ENCODE measurements at regions not wholly inside any gene's neighbourhood (a gene's known extent, or its start where the extent isn't known, plus 50 kb on each side); places are given as distances from the start of the nearest gene placed in this dataset.
"Not testable (repeated sequence)": the region's sequence is repeated elsewhere in the genome, so short reads cannot be mapped to it uniquely, and the experiment has no call there.

- no peaks in the 10 kb centered on the region for H4K20me1 ChIP-seq (ENCODE audit: insufficient read depth, low read length, poor library complexity, severe bottlenecking)
- H3K9me2 ChIP-seq (replicated peaks; ENCODE audit: low read depth, low read length), result no peaks in the 10 kb centered on the region
- H3F3A ChIP-seq (ENCODE audit: low read depth), result peaks cover 2% of the 10 kb centered on the region; the same call in 1 of the 2 replicates
- no peak overlapping the region for H2AFZ ChIP-seq (ENCODE audit: low read length)
- no peaks in the 10 kb centered on the region for H3K9me3 ChIP-seq (ENCODE audit: insufficient read depth, low read depth, low read length)
- no peaks in the 10 kb centered on the region for H3K79me2 ChIP-seq (ENCODE audit: insufficient read depth, low read length)
- TF ChIP-seq CTCF (conservative IDR thresholded peaks at IDR 0.05; ENCODE audit: low read length), result peak; percentile 96
- no peak for TF ChIP-seq EZH2phosphoT487 (IDR thresholded peaks at IDR 0.05; ENCODE audit: borderline replicate concordance)
- H3K27me3 ChIP-seq (ENCODE audit: insufficient read depth, low read length, poor library complexity, severe bottlenecking), result no peaks in the 10 kb centered on the region
- H3K4me2 ChIP-seq (ENCODE audit: low read depth, low read length, poor library complexity, severe bottlenecking), result peak overlapping the region; percentile 26
- H3K4me3 ChIP-seq (ENCODE audit: low read length, poor library complexity, severe bottlenecking), result no peak overlapping the region
- H3K36me3 ChIP-seq (ENCODE audit: insufficient read depth, low read length), result no peaks in the 10 kb centered on the region
- H3K9ac ChIP-seq (ENCODE audit: low read depth, low read length, poor library complexity, severe bottlenecking), result peak overlapping the region; percentile 66
- H3K4me1 ChIP-seq (ENCODE audit: insufficient read depth, low read length, poor library complexity, severe bottlenecking), result peaks cover 77% of the 10 kb centered on the region
Measured at GRCh38 chr7:142482891-142483658, 225.2 kb upstream of the PRSS58 start.

- peaks cover 76% of the 10 kb centered on the region for H3K4me1 ChIP-seq (ENCODE audit: insufficient read depth, low read length, poor library complexity, severe bottlenecking)
- peak overlapping the region; percentile 66 for H3K9ac ChIP-seq (ENCODE audit: low read depth, low read length, poor library complexity, severe bottlenecking)
Measured at GRCh38 chr7:142481548-142481947, 223.7 kb upstream of the PRSS58 start.

GRCh38 chr7:142478479-142479220 lies 220.8 kb upstream of the PRSS58 start:
- Histone ChIP-seq H4K20me1 (ENCODE audit: insufficient read depth, low read length, poor library complexity, severe bottlenecking) (no peaks in the 10 kb centered on the region), H3K79me2 (ENCODE audit: insufficient read depth, low read length) (no peaks in the 10 kb centered on the region), H3K4me2 (ENCODE audit: low read depth, low read length, poor library complexity, severe bottlenecking) (peak overlapping the region; percentile 83), H3F3A (ENCODE audit: low read depth) (peaks cover 17% of the 10 kb centered on the region), H3K27me3 (ENCODE audit: insufficient read depth, low read length, poor library complexity, severe bottlenecking) (no peaks in the 10 kb centered on the region), H3K9ac (ENCODE audit: low read depth, low read length, poor library complexity, severe bottlenecking) (peak overlapping the region; percentile 84), H2AFZ (ENCODE audit: low read length) (no peak overlapping the region), H3K4me3 (ENCODE audit: low read length, poor library complexity, severe bottlenecking) (peak overlapping the region; percentile 57), H3K36me3 (ENCODE audit: insufficient read depth, low read length) (no peaks in the 10 kb centered on the region), H3K4me1 (ENCODE audit: insufficient read depth, low read length, poor library complexity, severe bottlenecking) (peaks cover 80% of the 10 kb centered on the region), H3K9me2 (replicated peaks; ENCODE audit: low read depth, low read length) (no peaks in the 10 kb centered on the region), H3K9me3 (ENCODE audit: insufficient read depth, low read depth, low read length) (no peaks in the 10 kb centered on the region)
- TF ChIP-seq CTCF (conservative IDR thresholded peaks at IDR 0.05; ENCODE audit: low read length) (peak; percentile 92), EZH2phosphoT487 (IDR thresholded peaks at IDR 0.05; ENCODE audit: borderline replicate concordance) (no peak)

More at GRCh38 chr7:142481548-142481947, 223.7 kb upstream of the PRSS58 start:
- Histone ChIP-seq H3K9me3 (ENCODE audit: insufficient read depth, low read depth, low read length) (no peaks in the 10 kb centered on the region), H3K4me2 (ENCODE audit: low read depth, low read length, poor library complexity, severe bottlenecking) (peak overlapping the region; percentile 33), H2AFZ (ENCODE audit: low read length) (no peak overlapping the region), H4K20me1 (ENCODE audit: insufficient read depth, low read length, poor library complexity, severe bottlenecking) (no peaks in the 10 kb centered on the region), H3K79me2 (ENCODE audit: insufficient read depth, low read length) (no peaks in the 10 kb centered on the region), H3K9me2 (replicated peaks; ENCODE audit: low read depth, low read length) (no peaks in the 10 kb centered on the region), H3K27me3 (ENCODE audit: insufficient read depth, low read length, poor library complexity, severe bottlenecking) (no peaks in the 10 kb centered on the region), H3K36me3 (ENCODE audit: insufficient read depth, low read length) (no peaks in the 10 kb centered on the region), H3K4me3 (ENCODE audit: low read length, poor library complexity, severe bottlenecking) (no peak overlapping the region), H3F3A (ENCODE audit: low read depth) (peaks cover 16% of the 10 kb centered on the region)
- TF ChIP-seq CTCF (conservative IDR thresholded peaks at IDR 0.05; ENCODE audit: low read length) (peak; percentile 63), EZH2phosphoT487 (IDR thresholded peaks at IDR 0.05; ENCODE audit: borderline replicate concordance) (no peak)

GRCh38 chr7:142477801-142478200 lies 219.9 kb upstream of the PRSS58 start:
- H3K9me3 ChIP-seq (ENCODE audit: insufficient read depth, low read depth, low read length); H3K36me3 ChIP-seq (ENCODE audit: insufficient read depth, low read length); H3K9me2 ChIP-seq (replicated peaks; ENCODE audit: low read depth, low read length); H4K20me1 ChIP-seq (ENCODE audit: insufficient read depth, low read length, poor library complexity, severe bottlenecking); H3K27me3 ChIP-seq (ENCODE audit: insufficient read depth, low read length, poor library complexity, severe bottlenecking); H2AFZ ChIP-seq (ENCODE audit: low read length); H3K79me2 ChIP-seq (ENCODE audit: insufficient read depth, low read length): not testable (repeated sequence)
- peaks cover 78% of the 10 kb centered on the region for H3K4me1 ChIP-seq (ENCODE audit: insufficient read depth, low read length, poor library complexity, severe bottlenecking)
- H3K4me3 ChIP-seq (ENCODE audit: low read length, poor library complexity, severe bottlenecking), result peak overlapping the region; percentile 57
- peaks cover 17% of the 10 kb centered on the region for H3F3A ChIP-seq (ENCODE audit: low read depth)
- peak overlapping the region; percentile 84 for H3K9ac ChIP-seq (ENCODE audit: low read depth, low read length, poor library complexity, severe bottlenecking)
- peak overlapping the region; percentile 83 for H3K4me2 ChIP-seq (ENCODE audit: low read depth, low read length, poor library complexity, severe bottlenecking)

Data from Loucy (cell line).